ENCODE measurements at regions not wholly inside any gene's neighbourhood (a gene's known extent, or its start where the extent isn't known, plus 50 kb on each side); places are given as distances from the start of the nearest gene placed in this dataset.

DNA sequence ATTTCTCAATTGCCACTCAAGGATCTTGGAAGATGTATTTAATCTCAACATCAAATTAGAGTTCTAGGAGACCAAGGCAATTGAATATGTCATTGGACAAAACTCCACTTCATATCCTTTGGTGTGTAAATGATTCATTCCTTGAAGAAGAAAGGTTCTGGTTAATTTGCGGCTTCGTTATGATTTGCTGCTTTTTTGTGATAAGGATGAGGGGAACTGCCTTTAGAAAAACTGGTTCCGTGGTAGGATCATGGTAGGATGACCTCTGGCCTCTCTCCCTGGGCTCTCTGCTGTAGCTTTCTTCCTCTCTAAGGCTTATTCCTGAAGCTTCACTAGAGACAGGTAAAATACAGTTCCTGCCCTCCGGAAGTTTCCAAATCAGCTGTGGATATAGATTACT is 51.5 kb upstream of the ERRFI1 start:
- TF ChIP-seq CTCF (conservative IDR thresholded peaks at IDR 0.05) (no peak), EZH2 (IDR thresholded peaks at IDR 0.05; ENCODE audit: low read depth) (no peak)

Measured in PC-9 (cell line).